ENCODE measurements at regions not wholly inside any gene's neighbourhood (a gene's known extent, or its start where the extent isn't known, plus 50 kb on each side); places are given as distances from the start of the nearest gene placed in this dataset.

DNA sequence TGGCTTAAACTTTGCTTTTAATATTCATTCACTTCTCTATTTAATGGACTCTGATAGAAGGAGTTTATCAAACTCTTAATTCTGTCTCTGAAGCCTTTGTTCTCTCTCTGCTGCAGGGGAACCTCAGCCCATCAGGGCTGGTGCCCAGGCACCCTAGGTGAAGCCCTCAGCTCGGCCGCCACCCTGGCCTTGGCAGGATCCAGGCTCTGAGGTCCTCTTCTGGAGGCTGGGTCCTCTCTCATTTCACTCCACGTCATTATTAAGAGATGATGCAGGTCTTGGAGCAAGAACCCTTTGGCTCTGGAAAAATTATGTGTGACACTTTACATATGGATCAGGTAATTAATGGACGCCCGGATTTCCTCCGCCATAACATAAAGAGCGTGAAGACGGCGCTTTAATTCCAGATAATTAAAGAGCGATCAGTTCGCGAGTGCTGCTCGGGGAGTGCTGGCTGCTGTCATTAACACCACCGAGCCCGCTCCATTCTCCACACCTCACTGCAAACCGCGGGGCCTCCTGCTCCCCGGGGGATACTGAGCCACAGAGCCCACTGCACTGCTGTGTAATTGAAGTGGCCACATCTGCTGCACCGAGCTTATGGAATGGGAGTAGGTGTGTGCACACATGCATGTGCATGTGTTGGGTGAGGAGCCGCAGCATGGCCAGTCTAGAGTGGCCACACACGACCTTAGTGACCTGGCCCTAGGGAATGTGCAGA, 259.4 kb upstream of the TNRC6C start (continued):
- TF ChIP-seq, protein P1, sequence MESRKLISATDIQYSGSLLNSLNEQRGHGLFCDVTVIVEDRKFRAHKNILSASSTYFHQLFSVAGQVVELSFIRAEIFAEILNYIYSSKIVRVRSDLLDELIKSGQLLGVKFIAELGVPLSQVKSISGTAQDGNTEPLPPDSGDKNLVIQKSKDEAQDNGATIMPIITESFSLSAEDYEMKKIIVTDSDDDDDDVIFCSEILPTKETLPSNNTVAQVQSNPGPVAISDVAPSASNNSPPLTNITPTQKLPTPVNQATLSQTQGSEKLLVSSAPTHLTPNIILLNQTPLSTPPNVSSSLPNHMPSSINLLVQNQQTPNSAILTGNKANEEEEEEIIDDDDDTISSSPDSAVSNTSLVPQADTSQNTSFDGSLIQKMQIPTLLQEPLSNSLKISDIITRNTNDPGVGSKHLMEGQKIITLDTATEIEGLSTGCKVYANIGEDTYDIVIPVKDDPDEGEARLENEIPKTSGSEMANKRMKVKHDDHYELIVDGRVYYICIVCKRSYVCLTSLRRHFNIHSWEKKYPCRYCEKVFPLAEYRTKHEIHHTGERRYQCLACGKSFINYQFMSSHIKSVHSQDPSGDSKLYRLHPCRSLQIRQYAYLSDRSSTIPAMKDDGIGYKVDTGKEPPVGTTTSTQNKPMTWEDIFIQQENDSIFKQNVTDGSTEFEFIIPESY (IDR thresholded peaks at IDR 0.05) = no peak
- TF ChIP-seq CTCF (IDR thresholded peaks at IDR 0.05; ENCODE audit: low read depth, low read length, missing input control) (no peak), GABPA (IDR thresholded peaks at IDR 0.05 in 1 of 2, conservative IDR thresholded peaks at IDR 0.05 in 1 of 2) (no peak), HNF4G (IDR thresholded peaks at IDR 0.05) (no peak)

DNA sequence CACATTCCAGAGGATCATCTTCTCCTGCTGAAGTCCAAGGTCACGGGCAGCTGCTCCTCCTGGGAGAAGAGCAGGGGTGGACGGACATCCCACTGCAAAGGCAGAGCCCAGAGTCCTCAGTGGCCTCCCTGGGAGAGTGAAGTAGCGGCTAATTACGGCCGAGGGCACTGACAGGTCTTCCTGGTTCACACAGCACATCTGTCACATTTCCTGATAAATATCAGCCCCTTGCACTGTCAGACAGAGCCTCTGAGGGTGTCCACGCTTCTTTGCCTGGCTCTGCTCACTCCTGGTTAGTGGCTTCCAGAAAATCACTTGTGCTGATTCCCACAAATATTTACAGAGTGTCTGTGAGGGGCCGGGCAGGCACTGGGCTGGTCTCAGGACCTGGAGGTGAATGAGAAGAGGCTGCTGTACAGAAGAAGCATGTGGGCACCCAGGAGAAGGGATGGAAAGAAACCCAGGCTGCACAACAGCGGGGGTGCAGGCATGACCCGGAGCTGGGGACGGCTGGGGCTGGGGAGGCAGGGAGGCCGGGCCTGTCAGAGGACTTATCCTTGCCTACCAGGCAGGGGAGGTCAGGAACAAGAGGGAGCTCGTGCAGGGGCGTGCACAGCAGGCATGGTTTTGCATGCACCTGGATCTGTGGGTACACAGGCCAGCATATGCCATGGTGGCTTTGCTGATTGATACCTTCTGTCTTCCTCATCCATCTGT, 258.2 kb upstream of the TNRC6C start:
- TF ChIP-seq, protein P2, sequence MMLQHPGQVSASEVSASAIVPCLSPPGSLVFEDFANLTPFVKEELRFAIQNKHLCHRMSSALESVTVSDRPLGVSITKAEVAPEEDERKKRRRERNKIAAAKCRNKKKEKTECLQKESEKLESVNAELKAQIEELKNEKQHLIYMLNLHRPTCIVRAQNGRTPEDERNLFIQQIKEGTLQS (IDR thresholded peaks at IDR 0.05) = no peak
- TF ChIP-seq JUND (IDR thresholded peaks at IDR 0.05) = no peak
- TF ChIP-seq NR2F2 (IDR thresholded peaks at IDR 0.05) = no peak
- no peak for TF ChIP-seq YY1 (IDR thresholded peaks at IDR 0.05)
- TF ChIP-seq RXRA (IDR thresholded peaks at IDR 0.05) = no peak
- TF ChIP-seq, protein P3, sequence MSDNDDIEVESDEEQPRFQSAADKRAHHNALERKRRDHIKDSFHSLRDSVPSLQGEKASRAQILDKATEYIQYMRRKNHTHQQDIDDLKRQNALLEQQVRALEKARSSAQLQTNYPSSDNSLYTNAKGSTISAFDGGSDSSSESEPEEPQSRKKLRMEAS (IDR thresholded peaks at IDR 0.05) = no peak
- no peak for TF ChIP-seq HNF4A (conservative IDR thresholded peaks at IDR 0.05)
- no peak for TF ChIP-seq GABPA (IDR thresholded peaks at IDR 0.05 in 1 of 2, conservative IDR thresholded peaks at IDR 0.05 in 1 of 2)
- TF ChIP-seq, protein P1 (IDR thresholded peaks at IDR 0.05) = no peak
- no peak for TF ChIP-seq CTCF (IDR thresholded peaks at IDR 0.05; ENCODE audit: low read depth, low read length, missing input control)
- TF ChIP-seq, protein P4, sequence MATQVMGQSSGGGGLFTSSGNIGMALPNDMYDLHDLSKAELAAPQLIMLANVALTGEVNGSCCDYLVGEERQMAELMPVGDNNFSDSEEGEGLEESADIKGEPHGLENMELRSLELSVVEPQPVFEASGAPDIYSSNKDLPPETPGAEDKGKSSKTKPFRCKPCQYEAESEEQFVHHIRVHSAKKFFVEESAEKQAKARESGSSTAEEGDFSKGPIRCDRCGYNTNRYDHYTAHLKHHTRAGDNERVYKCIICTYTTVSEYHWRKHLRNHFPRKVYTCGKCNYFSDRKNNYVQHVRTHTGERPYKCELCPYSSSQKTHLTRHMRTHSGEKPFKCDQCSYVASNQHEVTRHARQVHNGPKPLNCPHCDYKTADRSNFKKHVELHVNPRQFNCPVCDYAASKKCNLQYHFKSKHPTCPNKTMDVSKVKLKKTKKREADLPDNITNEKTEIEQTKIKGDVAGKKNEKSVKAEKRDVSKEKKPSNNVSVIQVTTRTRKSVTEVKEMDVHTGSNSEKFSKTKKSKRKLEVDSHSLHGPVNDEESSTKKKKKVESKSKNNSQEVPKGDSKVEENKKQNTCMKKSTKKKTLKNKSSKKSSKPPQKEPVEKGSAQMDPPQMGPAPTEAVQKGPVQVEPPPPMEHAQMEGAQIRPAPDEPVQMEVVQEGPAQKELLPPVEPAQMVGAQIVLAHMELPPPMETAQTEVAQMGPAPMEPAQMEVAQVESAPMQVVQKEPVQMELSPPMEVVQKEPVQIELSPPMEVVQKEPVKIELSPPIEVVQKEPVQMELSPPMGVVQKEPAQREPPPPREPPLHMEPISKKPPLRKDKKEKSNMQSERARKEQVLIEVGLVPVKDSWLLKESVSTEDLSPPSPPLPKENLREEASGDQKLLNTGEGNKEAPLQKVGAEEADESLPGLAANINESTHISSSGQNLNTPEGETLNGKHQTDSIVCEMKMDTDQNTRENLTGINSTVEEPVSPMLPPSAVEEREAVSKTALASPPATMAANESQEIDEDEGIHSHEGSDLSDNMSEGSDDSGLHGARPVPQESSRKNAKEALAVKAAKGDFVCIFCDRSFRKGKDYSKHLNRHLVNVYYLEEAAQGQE (IDR thresholded peaks at IDR 0.05) = no peak
- 58% methylated on average over 13 of the region's 13 CpGs for WGBS
- Histone ChIP-seq H3K4me3 (ENCODE audit: low read depth in 1 of 3, low read length in 3 of 3) (no peak overlapping the region), H3K36me3 (ENCODE audit: control insufficient read depth in 4 of 4, insufficient read depth in 3 of 4, low read depth in 1 of 4, low read length in 3 of 4) (peaks cover 0 to 3% (median 0%) of the 10 kb centered on the region in 4 donors), H3K27ac (ENCODE audit: low read depth in 1 of 2, low read length in 2 of 2) (no peak overlapping the region), H3K27me3 (ENCODE audit: control insufficient read depth in 4 of 4, insufficient read depth in 4 of 4, low read length in 3 of 4) (peaks cover 0 to 11% (median 5%) of the 10 kb centered on the region in 4 donors), H3K4me1 (ENCODE audit: control insufficient read depth in 4 of 4, insufficient read depth in 4 of 4, low read length in 3 of 4) (no peaks in the 10 kb centered on the region), H3K9me3 (ENCODE audit: control insufficient read depth in 4 of 4, low read length in 3 of 4) (peaks cover 8 to 17% (median 13%) of the 10 kb centered on the region in 4 donors), H3K9ac (ENCODE audit: low read depth in 1 of 2, low read length in 2 of 2) (no peak overlapping the region)
- no peak for DNase-seq (ENCODE audit: low spot score)

Measured in liver (tissue), 8 donors.